Mesendoderm (in vitro differentiated cells): ENCODE measurements at regions not wholly inside any gene's neighbourhood (a gene's known extent, or its start where the extent isn't known, plus 50 kb on each side); places are given as distances from the start of the nearest gene placed in this dataset.

Experiments used
- DNase-seq: peaks from one replicate; pipeline ENCODE4 v3.0.0; 2013
- H2AK5ac ChIP-seq: 2 replicates; pipeline ENCODE4 v1.6.1; 2013; ENCODE audit warnings: low read length, inconsistent platforms
- H2BK120ac ChIP-seq: 2 replicates; pipeline ENCODE4 v1.6.1; 2013; ENCODE audit warnings: low read depth, mild to moderate bottlenecking, low read length, moderate library complexity, mixed read lengths
- H2BK15ac ChIP-seq: replicated peaks from 2 replicates; pipeline ENCODE4 v1.6.1; 2013; ENCODE audit warnings: low read depth, mild to moderate bottlenecking, moderate library complexity
- H2BK5ac ChIP-seq: 2 replicates; pipeline ENCODE4 v1.6.1; 2013; ENCODE audit warnings: low read length, inconsistent platforms
- H3K18ac ChIP-seq: 2 replicates; pipeline ENCODE4 v1.6.1; 2013; ENCODE audit warnings: mild to moderate bottlenecking, low read length, mixed read lengths
- H3K23ac ChIP-seq: one replicate; pipeline ENCODE4 v1.6.1; 2013; ENCODE audit warnings: low read length
- H3K27ac ChIP-seq: 2 replicates; pipeline ENCODE4 v1.5.1; 2013; ENCODE audit warnings: low read depth, mild to moderate bottlenecking, inconsistent platforms, low read length, moderate library complexity
- H3K27me3 ChIP-seq: 2 replicates; pipeline ENCODE4 v1.6.1; 2013; ENCODE audit warnings: low read length, control low read depth, mild to moderate bottlenecking, inconsistent platforms; ENCODE audit not compliant: insufficient read depth, poor library complexity
- H3K36me3 ChIP-seq: 2 replicates; pipeline ENCODE4 v1.6.1; 2013; ENCODE audit warnings: low read length, inconsistent platforms; ENCODE audit not compliant: control insufficient read depth, insufficient read depth
- H3K4ac ChIP-seq: one replicate; pipeline ENCODE4 v1.6.1; 2013; ENCODE audit warnings: low read depth, mild to moderate bottlenecking, low read length, moderate library complexity
- H3K4me1 ChIP-seq: 2 replicates; pipeline ENCODE4 v1.6.1; 2013; ENCODE audit warnings: low read depth, low read length, inconsistent platforms; ENCODE audit not compliant: control insufficient read depth
- H3K4me2 ChIP-seq: 2 replicates; pipeline ENCODE4 v1.6.1; 2013; ENCODE audit warnings: low read length
- H3K4me3 ChIP-seq: 2 replicates; pipeline ENCODE4 v1.5.1; 2013; ENCODE audit warnings: mild to moderate bottlenecking, low read length
- H3K56ac ChIP-seq: one replicate; pipeline ENCODE4 v1.6.1; 2013; ENCODE audit warnings: low read length
- H3K79me1 ChIP-seq: 2 replicates; pipeline ENCODE4 v1.6.1; 2013; ENCODE audit warnings: low read length, inconsistent platforms
- H3K79me2 ChIP-seq: 2 replicates; pipeline ENCODE4 v1.6.1; 2013; ENCODE audit warnings: mild to moderate bottlenecking, low read length; ENCODE audit not compliant: control insufficient read depth, insufficient read depth
- H3K9ac ChIP-seq: 2 replicates; pipeline ENCODE4 v1.6.1; 2013; ENCODE audit warnings: low read length, inconsistent platforms
- H4K5ac ChIP-seq: one replicate; pipeline ENCODE4 v1.6.1; 2013; ENCODE audit warnings: low read length
- H4K8ac ChIP-seq: one replicate; pipeline ENCODE4 v1.6.1; 2013; ENCODE audit warnings: low read depth, mild to moderate bottlenecking, control low read depth, low read length, moderate library complexity
- WGBS: extraction: QIAGEN DNeasy Blood & Tissue Kit; methylation state at CpG from one replicate; pipeline ENCODE4 v1.1.7; 2013; ENCODE audit warnings: low lambda C conversion rate, missing lambda C conversion rate; ENCODE audit not compliant: insufficient coverage; ENCODE audit errors: extremely low coverage; 5-methylcytosine and 5-hydroxymethylcytosine counted together

DNA sequence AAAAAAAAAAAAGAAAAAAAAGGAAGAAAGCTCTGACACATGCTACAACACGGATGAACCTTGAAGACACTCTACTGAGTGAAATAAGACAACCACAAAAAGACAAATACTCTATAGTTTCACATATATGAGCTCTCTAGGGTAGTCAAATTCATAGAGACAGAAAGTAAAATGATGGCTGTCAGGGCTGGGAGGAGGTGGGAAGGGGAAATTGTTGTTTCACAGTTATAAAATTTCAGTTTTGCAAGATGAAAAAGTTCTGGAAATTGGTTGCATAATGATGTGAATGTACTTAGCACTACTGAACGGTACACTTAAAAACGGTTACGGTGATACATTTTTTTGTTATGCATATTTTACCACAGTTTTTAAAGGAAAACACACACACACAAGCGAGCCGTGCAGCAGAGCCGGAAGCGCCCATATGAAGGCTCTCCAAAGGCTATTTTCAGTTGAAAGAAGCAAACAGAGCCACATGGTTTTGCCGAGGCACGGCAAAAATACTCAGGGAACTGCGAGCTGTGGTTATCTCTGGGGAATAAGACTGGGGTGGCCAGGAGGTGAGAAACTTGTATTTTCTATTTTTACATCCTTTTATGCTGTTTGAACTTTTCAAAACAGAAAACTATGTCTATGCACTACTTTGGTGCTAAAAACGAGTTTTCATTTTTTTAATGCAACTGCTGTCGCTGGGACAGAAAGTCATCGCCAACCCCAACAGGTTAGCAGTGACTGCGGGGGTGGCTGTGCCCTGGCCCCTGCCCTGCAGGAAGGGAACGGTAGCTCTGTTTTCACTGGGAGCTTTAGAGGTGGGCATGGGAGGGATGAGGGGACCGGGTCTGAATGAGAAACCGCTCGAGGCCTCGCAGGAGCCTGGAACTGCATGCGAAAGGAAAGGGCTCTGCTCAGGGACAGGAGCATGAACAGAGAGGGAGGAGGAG lies 132.9 kb downstream of the OAT start:
- no peaks in the 10 kb centered on the region for H3K36me3 ChIP-seq
- no peaks in the 10 kb centered on the region for H3K79me2 ChIP-seq
- H2BK5ac ChIP-seq: no peak overlapping the region
- no peak overlapping the region for H2BK15ac ChIP-seq
- no peak overlapping the region for H3K23ac ChIP-seq
- H3K27ac ChIP-seq: no peak overlapping the region
- no peak overlapping the region for H3K18ac ChIP-seq
- no peak overlapping the region for H3K56ac ChIP-seq
- H4K5ac ChIP-seq: no peak overlapping the region
- H2AK5ac ChIP-seq: no peak overlapping the region
- H4K8ac ChIP-seq: no peak overlapping the region
- H3K79me1 ChIP-seq: no peaks in the 10 kb centered on the region
- no peak overlapping the region for H2BK120ac ChIP-seq
- no CpG with 5 or more reads among the region's 21 CpGs for WGBS
- DNase-seq: no peak
- H3K4ac ChIP-seq: no peak overlapping the region
- H3K9ac ChIP-seq: no peak overlapping the region
- no peak overlapping the region for H3K4me2 ChIP-seq
- H3K27me3 ChIP-seq: no peaks in the 10 kb centered on the region
- no peaks in the 10 kb centered on the region for H3K4me1 ChIP-seq
- H3K4me3 ChIP-seq: no peak overlapping the region

- Histone ChIP-seq H2AK5ac (no peak overlapping the region), H3K27ac (no peak overlapping the region), H3K18ac (no peak overlapping the region), H3K79me2 (no peaks in the 10 kb centered on the region), H3K4me3 (no peak overlapping the region), H3K79me1 (no peaks in the 10 kb centered on the region), H3K9ac (no peak overlapping the region), H4K5ac (no peak overlapping the region), H2BK120ac (no peak overlapping the region), H2BK5ac (no peak overlapping the region), H3K23ac (no peak overlapping the region), H3K36me3 (no peaks in the 10 kb centered on the region), H3K4ac (no peak overlapping the region), H4K8ac (no peak overlapping the region), H3K56ac (no peak overlapping the region), H2BK15ac (no peak overlapping the region), H3K4me2 (no peak overlapping the region), H3K27me3 (no peaks in the 10 kb centered on the region), H3K4me1 (no peaks in the 10 kb centered on the region)
- no CpG with 5 or more reads among the region's 9 CpGs for WGBS
- no peak for DNase-seq
Observed at GRCh38 chr10:124283949-124284250, 134.8 kb downstream of the OAT start.

GRCh38 chr10:124283215-124283948 lies 135.3 kb downstream of the OAT start:
- no CpG with 5 or more reads among the region's 8 CpGs for WGBS
- Histone ChIP-seq H3K4me1 (no peaks in the 10 kb centered on the region), H3K4me3 (no peak overlapping the region), H2AK5ac (no peak overlapping the region), H4K5ac (no peak overlapping the region), H3K23ac (no peak overlapping the region), H3K27me3 (no peaks in the 10 kb centered on the region), H3K9ac (no peak overlapping the region), H2BK15ac (no peak overlapping the region), H4K8ac (no peak overlapping the region), H3K36me3 (no peaks in the 10 kb centered on the region), H3K79me2 (no peaks in the 10 kb centered on the region), H3K56ac (no peak overlapping the region), H3K27ac (no peak overlapping the region), H3K18ac (no peak overlapping the region), H3K79me1 (no peaks in the 10 kb centered on the region), H2BK5ac (no peak overlapping the region), H2BK120ac (no peak overlapping the region), H3K4ac (no peak overlapping the region), H3K4me2 (no peak overlapping the region)
- no peak for DNase-seq

DNA sequence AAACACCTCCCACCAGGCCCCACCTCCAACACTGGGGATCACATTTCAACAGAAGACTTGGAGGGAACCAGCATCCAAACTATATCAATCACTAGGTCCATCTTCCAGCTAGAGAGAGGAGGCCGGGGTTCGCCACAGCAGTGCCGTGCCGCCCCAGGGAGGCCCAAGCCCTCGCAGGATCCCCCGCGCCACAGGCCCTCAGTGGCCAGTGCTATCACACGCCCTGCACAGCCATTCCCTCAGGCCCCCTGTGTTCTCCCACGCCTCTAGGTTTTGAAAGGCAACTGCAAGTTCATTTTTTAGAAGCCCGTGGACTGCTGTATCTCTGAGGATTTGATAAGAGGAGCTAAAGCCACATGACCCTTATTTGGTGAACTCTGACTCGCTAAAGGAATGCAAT lies 136.4 kb downstream of the OAT start:
- Histone ChIP-seq H3K27me3 (no peaks in the 10 kb centered on the region), H3K18ac (no peak overlapping the region), H3K4ac (no peak overlapping the region), H2BK5ac (no peak overlapping the region), H3K56ac (no peak overlapping the region), H3K4me2 (no peak overlapping the region), H3K36me3 (no peaks in the 10 kb centered on the region), H2BK120ac (no peak overlapping the region), H2BK15ac (no peak overlapping the region), H3K9ac (no peak overlapping the region), H3K23ac (no peak overlapping the region), H3K79me1 (no peaks in the 10 kb centered on the region), H3K4me3 (no peak overlapping the region), H3K79me2 (no peaks in the 10 kb centered on the region), H2AK5ac (no peak overlapping the region), H3K27ac (no peak overlapping the region), H3K4me1 (no peaks in the 10 kb centered on the region), H4K8ac (no peak overlapping the region), H4K5ac (no peak overlapping the region)
- no CpG with 5 or more reads among the region's 11 CpGs for WGBS
- no peak for DNase-seq

GRCh38 chr10:124281666-124282065 lies 137.1 kb downstream of the OAT start:
- no peaks in the 10 kb centered on the region for H3K27me3 ChIP-seq
- H3K4ac ChIP-seq: no peak overlapping the region
- H2BK5ac ChIP-seq: no peak overlapping the region
- no peak overlapping the region for H4K5ac ChIP-seq
- H3K27ac ChIP-seq: no peak overlapping the region
- H2BK120ac ChIP-seq: no peak overlapping the region
- no peaks in the 10 kb centered on the region for H3K79me1 ChIP-seq
- H3K56ac ChIP-seq: no peak overlapping the region
- no peak for DNase-seq
- no peak overlapping the region for H3K4me3 ChIP-seq
- no peak overlapping the region for H3K23ac ChIP-seq
- H3K4me1 ChIP-seq: no peaks in the 10 kb centered on the region
- no peak overlapping the region for H3K18ac ChIP-seq
- no peak overlapping the region for H4K8ac ChIP-seq
- no peak overlapping the region for H3K9ac ChIP-seq
- no CpG with 5 or more reads among the region's 10 CpGs for WGBS
- H3K79me2 ChIP-seq: no peaks in the 10 kb centered on the region
- H2BK15ac ChIP-seq: no peak overlapping the region
- no peak overlapping the region for H2AK5ac ChIP-seq
- H3K36me3 ChIP-seq: no peaks in the 10 kb centered on the region
- H3K4me2 ChIP-seq: no peak overlapping the region
